Spleen (tissue), 7 donors: ENCODE measurements at regions not wholly inside any gene's neighbourhood (a gene's known extent, or its start where the extent isn't known, plus 50 kb on each side); places are given as distances from the start of the nearest gene placed in this dataset.

Experiments used
- POLR2A ChIP-seq, 3 donors: fragments of 450-650 bp; IDR thresholded peaks; one replicate each; pipeline ENCODE4 v1.5.1; 2017; ENCODE audit warnings: antibody characterized with exemption in 3 of 3, mild to moderate bottlenecking in 1 of 3
- POLR2AphosphoS5 ChIP-seq, 3 donors: sonication (generic); formaldehyde crosslinking; IDR thresholded peaks; one replicate each; pipeline ENCODE4 v1.5.1; 2017; ENCODE audit warnings: antibody characterized with exemption in 3 of 3
- TF ChIP-seq, protein P1 (sequence below), 11 experiments: fragments of 200-600 bp in 7 of 11; fragments of 450-650 bp in 4 of 11; sonication (generic) in 4 of 11; IDR thresholded peaks in 8 of 11; conservative IDR thresholded peaks in 3 of 11; 1 replicate in 7 of 11; 2 replicates in 4 of 11; pipeline versions ENCODE4 v1.4.0 to v1.8.0; 2016 to 2021; ENCODE audit warnings: antibody characterized with exemption in 11 of 11, inconsistent platforms in 4 of 11, mild to moderate bottlenecking in 1 of 11
- donor health status: DM: no; HTN: no; CAD: no; lungs with moderate emphysema.
- donor health status: DM: no; HTN: no; CAD: no.
- donor health status: DM: no; HTN: no; CAD: no.

DNA sequence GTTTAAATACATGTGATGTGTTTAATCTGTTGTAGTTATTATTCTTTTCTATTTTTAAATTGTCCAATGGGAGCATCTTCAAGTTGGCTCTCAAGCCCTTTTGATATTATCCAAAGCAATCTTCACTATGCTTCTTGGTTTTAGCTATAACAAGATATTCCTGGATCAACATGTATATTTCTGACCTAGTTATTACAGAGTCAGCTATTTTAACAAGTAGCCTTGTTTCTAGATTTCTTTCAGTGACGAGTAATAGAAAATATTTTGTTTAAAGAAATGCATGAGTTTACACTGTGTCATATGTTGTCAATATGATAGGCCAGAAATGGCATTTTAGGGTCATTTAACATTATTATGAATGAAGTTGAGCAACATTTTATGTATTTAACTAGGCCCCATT, 421.8 kb upstream of the MAP2 start:
- TF ChIP-seq, protein P1, sequence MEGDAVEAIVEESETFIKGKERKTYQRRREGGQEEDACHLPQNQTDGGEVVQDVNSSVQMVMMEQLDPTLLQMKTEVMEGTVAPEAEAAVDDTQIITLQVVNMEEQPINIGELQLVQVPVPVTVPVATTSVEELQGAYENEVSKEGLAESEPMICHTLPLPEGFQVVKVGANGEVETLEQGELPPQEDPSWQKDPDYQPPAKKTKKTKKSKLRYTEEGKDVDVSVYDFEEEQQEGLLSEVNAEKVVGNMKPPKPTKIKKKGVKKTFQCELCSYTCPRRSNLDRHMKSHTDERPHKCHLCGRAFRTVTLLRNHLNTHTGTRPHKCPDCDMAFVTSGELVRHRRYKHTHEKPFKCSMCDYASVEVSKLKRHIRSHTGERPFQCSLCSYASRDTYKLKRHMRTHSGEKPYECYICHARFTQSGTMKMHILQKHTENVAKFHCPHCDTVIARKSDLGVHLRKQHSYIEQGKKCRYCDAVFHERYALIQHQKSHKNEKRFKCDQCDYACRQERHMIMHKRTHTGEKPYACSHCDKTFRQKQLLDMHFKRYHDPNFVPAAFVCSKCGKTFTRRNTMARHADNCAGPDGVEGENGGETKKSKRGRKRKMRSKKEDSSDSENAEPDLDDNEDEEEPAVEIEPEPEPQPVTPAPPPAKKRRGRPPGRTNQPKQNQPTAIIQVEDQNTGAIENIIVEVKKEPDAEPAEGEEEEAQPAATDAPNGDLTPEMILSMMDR (IDR thresholded peaks at IDR 0.05 in 8 of 11, conservative IDR thresholded peaks at IDR 0.05 in 3 of 11): no peak
- TF ChIP-seq POLR2AphosphoS5 (IDR thresholded peaks at IDR 0.05): no peak
- no peak for TF ChIP-seq POLR2A (IDR thresholded peaks at IDR 0.05)
